ENCODE measurements at regions not wholly inside any gene's neighbourhood (a gene's known extent, or its start where the extent isn't known, plus 50 kb on each side); places are given as distances from the start of the nearest gene placed in this dataset.

GRCh38 chrX:45524805-45525204 lies 324.1 kb upstream of the DIPK2B start:
- no peak for TF ChIP-seq REST (IDR thresholded peaks at IDR 0.05; ENCODE audit: insufficient read depth in 1 of 2, low read depth in 2 of 2, low read length in 1 of 2)
- TF ChIP-seq POLR2AphosphoS5 (IDR thresholded peaks at IDR 0.05; ENCODE audit: low read depth, low read length), result no peak
- TF ChIP-seq CTCF (IDR thresholded peaks at IDR 0.05), result no peak
- TF ChIP-seq SIN3A (IDR thresholded peaks at IDR 0.05; ENCODE audit: borderline replicate concordance, insufficient read depth, low read depth, low read length), result no peak

Data from Panc1 (cell line).